GM23338 (cell line): ENCODE measurements at regions not wholly inside any gene's neighbourhood (a gene's known extent, or its start where the extent isn't known, plus 50 kb on each side); places are given as distances from the start of the nearest gene placed in this dataset.

ENCODE experiments used
- ATAC-seq: fragments of 200-7000 bp; cut with Tn5 transposase; 3 replicates; pipeline ENCODE4 v1.9.1; 2020
- DNase-seq: peaks from one replicate; pipeline ENCODE4 v3.0.0-alpha.2; 2015; ENCODE audit warnings: low spot score
- H2AFZ ChIP-seq: fragments of 200-600 bp; sonication (generic); 2 replicates; pipeline ENCODE4 v1.8.0; 2016; ENCODE audit warnings: antibody characterized with exemption, mild to moderate bottlenecking, moderate library complexity
- H3F3A ChIP-seq: fragments of 200-600 bp; sonication (generic); replicated peaks from 2 replicates; pipeline ENCODE4 v1.8.0; 2017; ENCODE audit warnings: antibody characterized with exemption, mixed run types, low read depth
- H3K27ac ChIP-seq: fragments of 200-600 bp; sonication (generic); 2 replicates; pipeline ENCODE4 v1.6.1; 2016; ENCODE audit warnings: low read depth
- H3K27me3 ChIP-seq: fragments of 200-600 bp; sonication (generic); 2 replicates; pipeline ENCODE4 v1.8.0; 2016; ENCODE audit warnings: mild to moderate bottlenecking, mixed run types, moderate library complexity; ENCODE audit not compliant: insufficient read depth
- H3K36me3 ChIP-seq: fragments of 200-600 bp; sonication (generic); 2 replicates; pipeline ENCODE4 v1.8.0; 2016; ENCODE audit warnings: mild to moderate bottlenecking; ENCODE audit not compliant: insufficient read depth
- H3K4me1 ChIP-seq: fragments of 200-600 bp; sonication (generic); 2 replicates; pipeline ENCODE4 v1.8.0; 2016; ENCODE audit warnings: mild to moderate bottlenecking, moderate library complexity; ENCODE audit not compliant: insufficient read depth
- H3K4me2 ChIP-seq: fragments of 200-600 bp; sonication (generic); 2 replicates; pipeline ENCODE4 v1.7.1; 2017; ENCODE audit warnings: mixed run types
- H3K4me3 ChIP-seq: fragments of 200-600 bp; sonication (generic); 2 replicates; pipeline ENCODE4 v1.6.1; 2016; ENCODE audit warnings: mixed run types
- H3K79me2 ChIP-seq: fragments of 200-600 bp; sonication (generic); replicated peaks from 2 replicates; pipeline ENCODE4 v1.8.0; 2017; ENCODE audit warnings: mild to moderate bottlenecking; ENCODE audit not compliant: insufficient read depth
- H3K9me2 ChIP-seq: fragments of 200-600 bp; sonication (generic); 2 replicates; pipeline ENCODE4 v1.8.0; 2017; ENCODE audit not compliant: insufficient read depth
- H4K20me1 ChIP-seq: fragments of 200-600 bp; sonication (generic); replicated peaks from 2 replicates; pipeline ENCODE4 v1.8.0; 2017; ENCODE audit warnings: mild to moderate bottlenecking; ENCODE audit not compliant: insufficient read depth
- H3K27ac Mint-ChIP-seq: 2 replicates; pipeline ENCODE4 v1.8.0; 2020; ENCODE audit warnings: inconsistent platforms, mild to moderate bottlenecking, moderate library complexity, mixed read lengths
- H3K27me3 Mint-ChIP-seq: 3 replicates; pipeline ENCODE4 v1.8.0; 2022; ENCODE audit warnings: low read depth, mild to moderate bottlenecking, moderate library complexity, mixed read lengths, inconsistent platforms; ENCODE audit not compliant: insufficient read depth, poor library complexity
- H3K36me3 Mint-ChIP-seq: 3 replicates; pipeline ENCODE4 v1.8.0; 2021; ENCODE audit warnings: low read depth, mild to moderate bottlenecking, inconsistent platforms, moderate library complexity, mixed read lengths
- H3K4me1 Mint-ChIP-seq: 3 replicates; pipeline ENCODE4 v1.8.0; 2020; ENCODE audit warnings: mild to moderate bottlenecking, inconsistent platforms, mixed read lengths
- H3K4me3 Mint-ChIP-seq: 3 replicates; pipeline ENCODE4 v1.8.0; 2021; ENCODE audit warnings: moderate library complexity, mild to moderate bottlenecking, inconsistent platforms, mixed read lengths
- H3K9me3 Mint-ChIP-seq: 3 replicates; pipeline ENCODE4 v1.8.0; 2020; ENCODE audit warnings: moderate library complexity, mild to moderate bottlenecking, inconsistent platforms, mixed read lengths
- EZH2 ChIP-seq: fragments of 200-600 bp; sonication (generic); IDR thresholded peaks from one replicate; pipeline ENCODE4 v1.8.0; 2017; ENCODE audit warnings: antibody characterized with exemption, mild to moderate bottlenecking, low read depth; ENCODE audit not compliant: unreplicated experiment
- NANOG ChIP-seq: IDR thresholded peaks from 2 replicates; pipeline ENCODE4 v1.6.1; 2016; ENCODE audit warnings: antibody characterized with exemption, borderline replicate concordance
- STAT1 ChIP-seq: IDR thresholded peaks from one replicate; pipeline ENCODE4 v1.6.1; 2016; ENCODE audit warnings: antibody characterized with exemption; ENCODE audit not compliant: unreplicated experiment
- ZNF114 ChIP-seq: fragments of 250-450 bp; sonication (Bioruptor Pico); IDR thresholded peaks from 2 replicates; pipeline ENCODE4 v1.5.0; 2020; ENCODE audit warnings: mild to moderate bottlenecking, moderate library complexity
- TF ChIP-seq, protein P1 (sequence below): fragments of 250-450 bp; sonication (Bioruptor Pico); IDR thresholded peaks from 2 replicates; pipeline ENCODE4 v1.5.0; 2020; ENCODE audit warnings: mild to moderate bottlenecking, moderate library complexity
- TF ChIP-seq, protein P2 (sequence below): IDR thresholded peaks from one replicate; pipeline ENCODE4 v1.6.1; 2018; ENCODE audit warnings: antibody characterized with exemption; ENCODE audit not compliant: unreplicated experiment

DNA sequence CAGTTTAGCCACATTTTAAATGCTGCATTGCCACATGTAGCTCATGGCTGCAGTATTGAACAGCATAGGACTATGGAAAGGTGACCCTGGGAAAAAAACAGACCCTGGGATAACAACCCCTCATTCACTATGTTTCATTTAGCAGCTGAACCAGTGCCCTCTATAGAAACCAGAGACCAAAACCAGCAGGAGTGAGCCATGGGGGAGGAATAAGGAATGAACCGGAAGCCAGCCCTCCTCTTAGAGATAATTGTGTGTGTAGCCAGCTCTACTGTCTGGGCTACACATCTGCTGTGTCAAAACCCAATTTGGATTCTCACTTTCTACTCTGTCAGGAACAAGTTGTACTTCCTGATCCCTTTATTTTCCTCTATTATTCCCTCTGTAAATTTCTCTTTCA is 158.5 kb upstream of the S100G start:
- peaks cover 1% of the 10 kb centered on the region for H3K27me3 Mint-ChIP-seq
- H3K4me1 ChIP-seq, result peaks cover 10% of the 10 kb centered on the region; the same call in 1 of the 2 replicates
- H3K27ac ChIP-seq, result 0 out of 2 replicates have a peak overlapping the region, but pooled peaks have one; percentile 72
- H2AFZ ChIP-seq, result no peak overlapping the region
- H3K4me2 ChIP-seq, result no peak overlapping the region
- no peak; the same call in 2 of the 3 replicates for ATAC-seq
- peaks cover 4% of the 10 kb centered on the region for H3K4me1 Mint-ChIP-seq
- no peaks in the 10 kb centered on the region for H3K27me3 ChIP-seq
- H3K4me3 ChIP-seq, result no peak overlapping the region
- H3K36me3 ChIP-seq, result no peaks in the 10 kb centered on the region
- TF ChIP-seq, protein P1, sequence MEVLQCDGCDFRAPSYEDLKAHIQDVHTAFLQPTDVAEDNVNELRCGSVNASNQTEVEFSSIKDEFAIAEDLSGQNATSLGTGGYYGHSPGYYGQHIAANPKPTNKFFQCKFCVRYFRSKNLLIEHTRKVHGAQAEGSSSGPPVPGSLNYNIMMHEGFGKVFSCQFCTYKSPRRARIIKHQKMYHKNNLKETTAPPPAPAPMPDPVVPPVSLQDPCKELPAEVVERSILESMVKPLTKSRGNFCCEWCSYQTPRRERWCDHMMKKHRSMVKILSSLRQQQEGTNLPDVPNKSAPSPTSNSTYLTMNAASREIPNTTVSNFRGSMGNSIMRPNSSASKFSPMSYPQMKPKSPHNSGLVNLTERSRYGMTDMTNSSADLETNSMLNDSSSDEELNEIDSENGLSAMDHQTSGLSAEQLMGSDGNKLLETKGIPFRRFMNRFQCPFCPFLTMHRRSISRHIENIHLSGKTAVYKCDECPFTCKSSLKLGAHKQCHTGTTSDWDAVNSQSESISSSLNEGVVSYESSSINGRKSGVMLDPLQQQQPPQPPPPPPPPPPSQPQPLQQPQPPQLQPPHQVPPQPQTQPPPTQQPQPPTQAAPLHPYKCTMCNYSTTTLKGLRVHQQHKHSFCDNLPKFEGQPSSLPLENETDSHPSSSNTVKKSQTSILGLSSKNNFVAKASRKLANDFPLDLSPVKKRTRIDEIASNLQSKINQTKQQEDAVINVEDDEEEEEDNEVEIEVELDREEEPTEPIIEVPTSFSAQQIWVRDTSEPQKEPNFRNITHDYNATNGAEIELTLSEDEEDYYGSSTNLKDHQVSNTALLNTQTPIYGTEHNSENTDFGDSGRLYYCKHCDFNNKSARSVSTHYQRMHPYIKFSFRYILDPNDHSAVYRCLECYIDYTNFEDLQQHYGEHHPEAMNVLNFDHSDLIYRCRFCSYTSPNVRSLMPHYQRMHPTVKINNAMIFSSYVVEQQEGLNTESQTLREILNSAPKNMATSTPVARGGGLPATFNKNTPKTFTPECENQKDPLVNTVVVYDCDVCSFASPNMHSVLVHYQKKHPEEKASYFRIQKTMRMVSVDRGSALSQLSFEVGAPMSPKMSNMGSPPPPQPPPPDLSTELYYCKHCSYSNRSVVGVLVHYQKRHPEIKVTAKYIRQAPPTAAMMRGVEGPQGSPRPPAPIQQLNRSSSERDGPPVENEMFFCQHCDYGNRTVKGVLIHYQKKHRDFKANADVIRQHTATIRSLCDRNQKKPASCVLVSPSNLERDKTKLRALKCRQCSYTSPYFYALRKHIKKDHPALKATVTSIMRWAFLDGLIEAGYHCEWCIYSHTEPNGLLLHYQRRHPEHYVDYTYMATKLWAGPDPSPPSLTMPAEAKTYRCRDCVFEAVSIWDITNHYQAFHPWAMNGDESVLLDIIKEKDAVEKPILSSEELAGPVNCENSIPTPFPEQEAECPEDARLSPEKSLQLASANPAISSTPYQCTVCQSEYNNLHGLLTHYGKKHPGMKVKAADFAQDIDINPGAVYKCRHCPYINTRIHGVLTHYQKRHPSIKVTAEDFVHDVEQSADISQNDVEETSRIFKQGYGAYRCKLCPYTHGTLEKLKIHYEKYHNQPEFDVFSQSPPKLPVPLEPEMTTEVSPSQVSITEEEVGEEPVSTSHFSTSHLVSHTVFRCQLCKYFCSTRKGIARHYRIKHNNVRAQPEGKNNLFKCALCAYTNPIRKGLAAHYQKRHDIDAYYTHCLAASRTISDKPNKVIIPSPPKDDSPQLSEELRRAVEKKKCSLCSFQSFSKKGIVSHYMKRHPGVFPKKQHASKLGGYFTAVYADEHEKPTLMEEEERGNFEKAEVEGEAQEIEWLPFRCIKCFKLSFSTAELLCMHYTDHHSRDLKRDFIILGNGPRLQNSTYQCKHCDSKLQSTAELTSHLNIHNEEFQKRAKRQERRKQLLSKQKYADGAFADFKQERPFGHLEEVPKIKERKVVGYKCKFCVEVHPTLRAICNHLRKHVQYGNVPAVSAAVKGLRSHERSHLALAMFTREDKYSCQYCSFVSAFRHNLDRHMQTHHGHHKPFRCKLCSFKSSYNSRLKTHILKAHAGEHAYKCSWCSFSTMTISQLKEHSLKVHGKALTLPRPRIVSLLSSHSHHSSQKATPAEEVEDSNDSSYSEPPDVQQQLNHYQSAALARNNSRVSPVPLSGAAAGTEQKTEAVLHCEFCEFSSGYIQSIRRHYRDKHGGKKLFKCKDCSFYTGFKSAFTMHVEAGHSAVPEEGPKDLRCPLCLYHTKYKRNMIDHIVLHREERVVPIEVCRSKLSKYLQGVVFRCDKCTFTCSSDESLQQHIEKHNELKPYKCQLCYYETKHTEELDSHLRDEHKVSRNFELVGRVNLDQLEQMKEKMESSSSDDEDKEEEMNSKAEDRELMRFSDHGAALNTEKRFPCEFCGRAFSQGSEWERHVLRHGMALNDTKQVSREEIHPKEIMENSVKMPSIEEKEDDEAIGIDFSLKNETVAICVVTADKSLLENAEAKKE, result no peak
- H3K9me2 ChIP-seq, result no peaks in the 10 kb centered on the region
- no peaks in the 10 kb centered on the region for H3F3A ChIP-seq
- H4K20me1 ChIP-seq, result no peaks in the 10 kb centered on the region
- no peaks in the 10 kb centered on the region for H3K79me2 ChIP-seq
- no peak overlapping the region for H3K27ac Mint-ChIP-seq
- peaks cover 17% of the 10 kb centered on the region; the same call in 2 of the 3 replicates for H3K36me3 Mint-ChIP-seq
- peaks cover 8% of the 10 kb centered on the region for H3K9me3 Mint-ChIP-seq
- H3K4me3 Mint-ChIP-seq, result no peak overlapping the region
- peak; percentile 2 for DNase-seq

DNA sequence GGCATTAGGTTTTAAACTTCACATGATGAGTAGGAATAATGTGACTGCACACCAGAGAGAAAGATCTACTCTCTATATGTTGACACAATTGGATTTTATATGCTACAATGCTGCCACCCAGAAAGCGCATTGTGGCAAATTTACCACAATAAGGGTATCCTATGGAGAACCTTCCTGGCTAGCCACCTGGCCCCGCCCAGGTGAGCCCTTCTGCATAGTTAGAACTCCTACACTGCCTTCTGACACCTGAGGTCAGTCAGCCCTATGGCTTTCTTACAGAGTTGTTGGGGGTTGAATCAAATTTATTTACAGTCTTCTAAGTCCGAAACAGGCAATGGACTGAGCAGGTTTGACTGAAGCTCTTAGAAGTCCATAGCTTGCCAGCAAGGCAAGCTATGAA is 153.8 kb upstream of the S100G start:
- H3K27ac ChIP-seq, result no peak overlapping the region
- H3K27ac Mint-ChIP-seq, result no peak overlapping the region
- no peaks in the 10 kb centered on the region for H3F3A ChIP-seq
- H4K20me1 ChIP-seq, result no peaks in the 10 kb centered on the region
- no peak overlapping the region for H3K4me3 Mint-ChIP-seq
- no peaks in the 10 kb centered on the region for H3K79me2 ChIP-seq
- no peaks in the 10 kb centered on the region for H3K27me3 ChIP-seq
- H3K36me3 ChIP-seq, result no peaks in the 10 kb centered on the region
- H3K9me2 ChIP-seq, result no peaks in the 10 kb centered on the region
- DNase-seq, result no peak
- no peak overlapping the region for H3K4me2 ChIP-seq
- H3K4me1 Mint-ChIP-seq, result peaks cover 4% of the 10 kb centered on the region
- peaks cover 5% of the 10 kb centered on the region for H3K27me3 Mint-ChIP-seq
- no peak overlapping the region for H2AFZ ChIP-seq
- H3K9me3 Mint-ChIP-seq, result peaks cover 21% of the 10 kb centered on the region; the same call in 2 of the 3 replicates
- H3K4me3 ChIP-seq, result no peak overlapping the region
- no peak for ATAC-seq
- H3K4me1 ChIP-seq, result peaks cover 10% of the 10 kb centered on the region; the same call in 1 of the 2 replicates
- H3K36me3 Mint-ChIP-seq, result peaks cover 29% of the 10 kb centered on the region; the same call in 2 of the 3 replicates
- TF ChIP-seq STAT1 (no peak), EZH2 (no peak), ZNF114 (CRISPR knock-in tag) (no peak), NANOG (no peak)
- TF ChIP-seq, protein P2, sequence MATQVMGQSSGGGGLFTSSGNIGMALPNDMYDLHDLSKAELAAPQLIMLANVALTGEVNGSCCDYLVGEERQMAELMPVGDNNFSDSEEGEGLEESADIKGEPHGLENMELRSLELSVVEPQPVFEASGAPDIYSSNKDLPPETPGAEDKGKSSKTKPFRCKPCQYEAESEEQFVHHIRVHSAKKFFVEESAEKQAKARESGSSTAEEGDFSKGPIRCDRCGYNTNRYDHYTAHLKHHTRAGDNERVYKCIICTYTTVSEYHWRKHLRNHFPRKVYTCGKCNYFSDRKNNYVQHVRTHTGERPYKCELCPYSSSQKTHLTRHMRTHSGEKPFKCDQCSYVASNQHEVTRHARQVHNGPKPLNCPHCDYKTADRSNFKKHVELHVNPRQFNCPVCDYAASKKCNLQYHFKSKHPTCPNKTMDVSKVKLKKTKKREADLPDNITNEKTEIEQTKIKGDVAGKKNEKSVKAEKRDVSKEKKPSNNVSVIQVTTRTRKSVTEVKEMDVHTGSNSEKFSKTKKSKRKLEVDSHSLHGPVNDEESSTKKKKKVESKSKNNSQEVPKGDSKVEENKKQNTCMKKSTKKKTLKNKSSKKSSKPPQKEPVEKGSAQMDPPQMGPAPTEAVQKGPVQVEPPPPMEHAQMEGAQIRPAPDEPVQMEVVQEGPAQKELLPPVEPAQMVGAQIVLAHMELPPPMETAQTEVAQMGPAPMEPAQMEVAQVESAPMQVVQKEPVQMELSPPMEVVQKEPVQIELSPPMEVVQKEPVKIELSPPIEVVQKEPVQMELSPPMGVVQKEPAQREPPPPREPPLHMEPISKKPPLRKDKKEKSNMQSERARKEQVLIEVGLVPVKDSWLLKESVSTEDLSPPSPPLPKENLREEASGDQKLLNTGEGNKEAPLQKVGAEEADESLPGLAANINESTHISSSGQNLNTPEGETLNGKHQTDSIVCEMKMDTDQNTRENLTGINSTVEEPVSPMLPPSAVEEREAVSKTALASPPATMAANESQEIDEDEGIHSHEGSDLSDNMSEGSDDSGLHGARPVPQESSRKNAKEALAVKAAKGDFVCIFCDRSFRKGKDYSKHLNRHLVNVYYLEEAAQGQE, result no peak
